Activated effector memory CD4-positive, alpha-beta T cell treated with anti-CD3 and anti-CD28 coated beads, Interleukin-2, amount 50 U/mL, for 16 hours (primary cell): ENCODE measurements at regions not wholly inside any gene's neighbourhood (a gene's known extent, or its start where the extent isn't known, plus 50 kb on each side); places are given as distances from the start of the nearest gene placed in this dataset.

Source experiments
- DNase-seq: peaks from one replicate; pipeline ENCODE4 v3.0.0-alpha.2; 2020

DNA sequence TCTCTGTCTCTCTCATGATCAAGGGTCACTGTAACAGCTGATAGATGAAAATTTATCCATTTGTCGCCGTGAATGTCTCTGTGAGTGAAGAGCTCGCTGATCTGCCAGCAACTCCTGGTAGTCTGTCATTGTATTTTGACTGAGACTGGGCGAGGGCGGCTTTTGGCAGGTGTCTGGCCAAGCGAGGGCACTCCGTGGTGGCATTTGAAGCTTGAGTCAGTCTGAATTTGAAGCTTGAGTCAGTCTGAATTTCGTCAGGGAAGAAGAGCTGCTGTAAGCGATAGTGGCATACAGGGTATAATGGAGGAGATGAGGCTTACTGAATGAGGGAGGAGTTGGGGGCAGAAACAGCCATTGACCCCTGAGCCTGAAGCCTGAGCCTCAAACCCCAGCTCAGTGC is 56.8 kb upstream of the FAM181A start:
- DNase-seq = peak; percentile 22

GRCh38 chr14:93869427-93869826 is 57.7 kb upstream of the FAM181A start:
- no peak for DNase-seq

- peak; percentile 22 for DNase-seq
Observed at GRCh38 chr14:93868165-93868564, 59.0 kb upstream of the FAM181A start.

GRCh38 chr14:93862265-93862664 is 64.9 kb upstream of the FAM181A start:
- no peak for DNase-seq

DNA sequence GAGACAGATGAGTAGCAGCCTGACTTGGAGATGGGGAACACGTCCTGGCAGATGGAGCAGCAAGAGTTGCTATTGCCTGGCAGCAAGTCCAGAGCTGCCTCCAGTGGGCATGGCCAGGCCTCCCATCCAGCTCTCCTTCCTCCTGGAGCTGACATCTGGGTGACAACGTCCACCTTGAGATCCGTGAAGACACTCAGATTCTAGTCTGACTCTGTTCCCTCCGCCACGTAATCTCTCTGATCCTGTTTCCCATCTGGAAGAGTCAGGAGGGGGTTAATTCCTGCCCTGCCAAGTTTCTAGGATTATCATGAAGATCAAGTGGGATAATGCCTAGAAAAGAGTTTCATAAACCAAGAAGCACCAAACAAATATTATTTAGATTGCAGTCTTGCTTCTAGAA is 65.3 kb upstream of the FAM181A start:
- no peak for DNase-seq

DNA sequence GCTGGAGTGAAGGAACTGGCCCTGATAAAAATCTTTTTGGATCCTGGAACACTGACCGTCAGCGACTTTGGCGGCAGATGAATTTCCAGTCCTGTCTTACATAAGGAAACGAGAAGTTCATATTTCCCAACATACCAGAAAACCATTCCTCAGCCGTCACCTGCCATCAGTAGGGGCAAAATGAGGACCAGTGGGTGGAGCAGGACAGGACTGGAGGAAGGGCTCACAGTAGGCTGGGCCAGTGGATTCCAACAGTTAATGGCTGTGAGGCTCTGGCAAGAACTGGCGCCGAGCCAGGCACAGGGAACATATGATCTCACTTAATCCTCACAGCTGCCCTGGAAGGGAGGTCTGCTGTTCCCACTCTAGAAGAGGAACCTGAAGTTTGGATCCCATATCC is 67.2 kb upstream of the FAM181A start:
- DNase-seq = no peak

- DNase-seq = no peak
Observed at GRCh38 chr14:93858896-93859295, 68.2 kb upstream of the FAM181A start.

GRCh38 chr14:93857500-93858283 is 69.4 kb upstream of the PRIMA1 start:
- DNase-seq = peak; percentile 12

DNA sequence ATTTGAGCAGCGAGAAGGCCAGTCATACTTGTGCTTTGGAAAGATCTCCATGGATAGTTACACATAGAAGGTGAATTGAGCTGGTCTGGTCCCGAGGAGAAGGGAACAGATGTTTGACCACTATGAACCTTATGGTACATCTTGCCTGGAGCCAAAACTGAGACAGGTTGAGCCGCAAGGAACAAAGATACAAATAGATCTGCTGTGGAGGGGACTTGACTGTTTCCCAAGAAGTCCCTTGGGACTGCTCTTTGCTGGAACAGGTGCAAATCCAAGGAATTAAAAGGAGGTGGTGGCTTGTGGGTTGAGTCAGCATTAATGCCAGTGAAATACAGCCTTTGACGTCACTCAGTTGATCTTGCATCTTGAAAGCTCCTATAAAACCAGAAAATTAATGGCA is 68.8 kb upstream of the PRIMA1 start:
- DNase-seq = peak; percentile 2

DNA sequence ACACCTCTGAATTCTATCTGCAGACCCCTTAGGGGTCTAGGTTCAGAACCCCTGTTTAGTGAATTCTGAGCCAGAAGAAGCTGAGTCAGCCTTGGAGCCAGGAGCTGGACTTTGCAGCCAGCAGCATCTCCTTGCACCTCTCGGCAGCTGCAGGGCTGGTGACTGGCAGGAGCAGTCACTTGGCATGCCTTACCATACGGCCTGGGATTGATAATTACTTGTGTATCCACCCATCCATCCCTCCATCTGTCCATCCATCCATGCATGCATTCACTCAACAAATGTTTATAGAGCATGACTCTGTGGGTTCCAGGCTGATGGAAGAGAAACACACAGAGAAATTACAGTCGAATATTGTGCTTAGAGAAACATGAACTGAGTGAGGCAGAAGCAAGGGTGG is 67.5 kb upstream of the PRIMA1 start:
- no peak for DNase-seq

GRCh38 chr14:93847473-93847872 is 59.2 kb upstream of the PRIMA1 start:
- no peak for DNase-seq

- no peak for DNase-seq
Observed at GRCh38 chr14:93838238-93838637, 50.0 kb upstream of the PRIMA1 start.
